Right lobe of liver (tissue), 4 donors: ENCODE measurements at regions not wholly inside any gene's neighbourhood (a gene's known extent, or its start where the extent isn't known, plus 50 kb on each side); places are given as distances from the start of the nearest gene placed in this dataset.

Source experiments
- POLR2A ChIP-seq: fragments of 450-650 bp; IDR thresholded peaks from one replicate; pipeline ENCODE4 v1.6.1; 2017; ENCODE audit warnings: antibody characterized with exemption, mild to moderate bottlenecking
- TF ChIP-seq, protein P1 (sequence below), 4 donors: fragments of 200-600 bp in 3 of 4; fragments of 450-650 bp in 1 of 4; IDR thresholded peaks; one replicate each; pipeline versions ENCODE4 v1.5.1 to v1.8.0; 2016 to 2022; ENCODE audit warnings: antibody characterized with exemption in 4 of 4, mild to moderate bottlenecking in 2 of 4
- donor health status: DM: no; HTN: no; CAD: no.
- donor health status: DM: no; HTN: no; CAD: no.
- donor health status: DM: no; HTN: yes; CAD: no.

DNA sequence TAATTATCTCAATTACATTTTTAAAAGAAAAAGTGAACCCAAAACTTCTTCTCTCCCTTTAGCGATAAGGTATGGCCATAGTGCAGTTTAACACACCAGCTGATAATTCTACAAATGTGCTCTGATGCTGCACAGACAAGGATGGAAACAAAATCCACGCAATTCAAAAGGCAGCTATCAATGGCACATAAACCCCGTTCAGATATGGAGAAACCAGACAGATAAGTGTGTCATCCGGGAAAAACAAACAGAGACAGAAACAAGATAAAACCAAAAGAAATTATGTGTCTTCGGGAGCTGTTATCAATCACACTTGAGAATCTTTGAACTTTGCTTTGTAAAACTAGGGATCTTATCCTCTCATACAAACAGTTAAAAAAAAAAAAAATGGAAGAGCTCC lies 73.6 kb downstream of the SIPA1L2 start:
- TF ChIP-seq POLR2A = no peak
- TF ChIP-seq, protein P1, sequence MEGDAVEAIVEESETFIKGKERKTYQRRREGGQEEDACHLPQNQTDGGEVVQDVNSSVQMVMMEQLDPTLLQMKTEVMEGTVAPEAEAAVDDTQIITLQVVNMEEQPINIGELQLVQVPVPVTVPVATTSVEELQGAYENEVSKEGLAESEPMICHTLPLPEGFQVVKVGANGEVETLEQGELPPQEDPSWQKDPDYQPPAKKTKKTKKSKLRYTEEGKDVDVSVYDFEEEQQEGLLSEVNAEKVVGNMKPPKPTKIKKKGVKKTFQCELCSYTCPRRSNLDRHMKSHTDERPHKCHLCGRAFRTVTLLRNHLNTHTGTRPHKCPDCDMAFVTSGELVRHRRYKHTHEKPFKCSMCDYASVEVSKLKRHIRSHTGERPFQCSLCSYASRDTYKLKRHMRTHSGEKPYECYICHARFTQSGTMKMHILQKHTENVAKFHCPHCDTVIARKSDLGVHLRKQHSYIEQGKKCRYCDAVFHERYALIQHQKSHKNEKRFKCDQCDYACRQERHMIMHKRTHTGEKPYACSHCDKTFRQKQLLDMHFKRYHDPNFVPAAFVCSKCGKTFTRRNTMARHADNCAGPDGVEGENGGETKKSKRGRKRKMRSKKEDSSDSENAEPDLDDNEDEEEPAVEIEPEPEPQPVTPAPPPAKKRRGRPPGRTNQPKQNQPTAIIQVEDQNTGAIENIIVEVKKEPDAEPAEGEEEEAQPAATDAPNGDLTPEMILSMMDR (IDR thresholded peaks at IDR 0.05) = no peak
